Glomerular endothelial cell (primary cell): ENCODE measurements at regions not wholly inside any gene's neighbourhood (a gene's known extent, or its start where the extent isn't known, plus 50 kb on each side); places are given as distances from the start of the nearest gene placed in this dataset.
"Not testable (repeated sequence)": the region's sequence is repeated elsewhere in the genome, so short reads cannot be mapped to it uniquely, and the experiment has no call there.

ENCODE experiments used
- DNase-seq: peaks from one replicate; pipeline ENCODE4 v3.0.0-alpha.2; 2011; ENCODE audit warnings: low read depth, low spot score; ENCODE audit errors: extremely low read depth

GRCh38 chr4:132344924-132345828 is 803.9 kb upstream of the PCDH10 start:
- DNase-seq, result no peak

- DNase-seq, result no peak
These were observed 803.1 kb upstream of the PCDH10 start for GRCh38 chr4:132346016-132346415.

GRCh38 chr4:132351606-132352005 is 797.5 kb upstream of the PCDH10 start:
- not testable (repeated sequence) for DNase-seq

GRCh38 chr4:132382243-132382642 is 766.9 kb upstream of the PCDH10 start:
- no peak for DNase-seq

GRCh38 chr4:132383571-132384199 is 765.4 kb upstream of the PCDH10 start:
- no peak for DNase-seq

GRCh38 chr4:132384709-132385108 is 764.4 kb upstream of the PCDH10 start:
- DNase-seq, result no peak

- no peak for DNase-seq
These were observed 763.0 kb upstream of the PCDH10 start for GRCh38 chr4:132386130-132386529.

- no peak for DNase-seq
These were observed 762.0 kb upstream of the PCDH10 start for GRCh38 chr4:132387060-132387459.

- no peak for DNase-seq
These were observed 753.5 kb upstream of the PCDH10 start for GRCh38 chr4:132395561-132395960.

- no peak for DNase-seq
These were observed 752.5 kb upstream of the PCDH10 start for GRCh38 chr4:132396636-132397035.

- DNase-seq, result no peak
These were observed 731.9 kb upstream of the PCDH10 start for GRCh38 chr4:132417220-132417619.

GRCh38 chr4:132427125-132427524 is 722.0 kb upstream of the PCDH10 start:
- no peak for DNase-seq

- DNase-seq, result no peak
These were observed 712.0 kb upstream of the PCDH10 start for GRCh38 chr4:132437117-132437516.

GRCh38 chr4:132445386-132445785 is 703.7 kb upstream of the PCDH10 start:
- no peak for DNase-seq

GRCh38 chr4:132457987-132458386 is 691.1 kb upstream of the PCDH10 start:
- DNase-seq, result not testable (repeated sequence)

- no peak for DNase-seq
These were observed 669.6 kb upstream of the PCDH10 start for GRCh38 chr4:132479543-132479942.

GRCh38 chr4:132488555-132488954 is 660.5 kb upstream of the PCDH10 start:
- DNase-seq, result no peak

GRCh38 chr4:132493476-132493875 is 655.6 kb upstream of the PCDH10 start:
- DNase-seq, result no peak

- not testable (repeated sequence) for DNase-seq
These were observed 653.8 kb upstream of the PCDH10 start for GRCh38 chr4:132495267-132495812.

- no peak for DNase-seq
These were observed 650.9 kb upstream of the PCDH10 start for GRCh38 chr4:132498215-132498614.

- no peak for DNase-seq
These were observed 647.0 kb upstream of the PCDH10 start for GRCh38 chr4:132502096-132502552.

- DNase-seq, result no peak
These were observed 644.7 kb upstream of the PCDH10 start for GRCh38 chr4:132504438-132504837.
